ENCODE measurements at regions not wholly inside any gene's neighbourhood (a gene's known extent, or its start where the extent isn't known, plus 50 kb on each side); places are given as distances from the start of the nearest gene placed in this dataset.
"Not testable (repeated sequence)": the region's sequence is repeated elsewhere in the genome, so short reads cannot be mapped to it uniquely, and the experiment has no call there.

GRCh38 chr17:27066315-27066714, 227.6 kb upstream of the WSB1 start:
- DNase-seq = no peak

DNA sequence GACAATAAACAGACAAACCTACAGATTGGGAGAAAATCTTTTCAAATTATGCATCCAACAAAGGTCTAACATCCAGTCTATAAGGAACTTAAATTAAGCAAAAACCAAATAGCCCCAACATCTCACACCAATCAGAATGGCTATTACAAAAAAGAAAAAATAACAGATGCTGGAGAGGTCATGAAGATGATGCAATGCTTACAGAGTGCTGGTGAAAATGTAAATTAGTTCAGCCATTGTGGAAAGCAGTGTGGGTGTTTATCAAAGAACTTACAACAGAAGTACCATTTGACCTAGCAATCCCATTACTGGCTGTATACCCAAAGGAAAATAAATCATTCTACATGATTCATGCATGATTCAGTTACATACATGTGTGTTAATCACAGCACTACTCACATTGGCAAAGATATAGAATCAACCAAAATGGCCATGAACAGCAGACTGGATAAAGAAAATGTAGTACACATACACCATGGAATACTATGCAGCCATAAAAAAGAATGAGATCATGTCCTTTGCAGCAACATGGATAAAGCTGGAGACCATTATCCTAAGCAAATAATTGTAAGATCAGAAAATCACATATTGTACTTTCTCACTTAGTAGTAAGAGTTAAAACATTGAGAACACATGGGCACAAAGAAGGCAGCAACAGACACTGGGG, 223.9 kb upstream of the WSB1 start:
- no peak for DNase-seq

DNA sequence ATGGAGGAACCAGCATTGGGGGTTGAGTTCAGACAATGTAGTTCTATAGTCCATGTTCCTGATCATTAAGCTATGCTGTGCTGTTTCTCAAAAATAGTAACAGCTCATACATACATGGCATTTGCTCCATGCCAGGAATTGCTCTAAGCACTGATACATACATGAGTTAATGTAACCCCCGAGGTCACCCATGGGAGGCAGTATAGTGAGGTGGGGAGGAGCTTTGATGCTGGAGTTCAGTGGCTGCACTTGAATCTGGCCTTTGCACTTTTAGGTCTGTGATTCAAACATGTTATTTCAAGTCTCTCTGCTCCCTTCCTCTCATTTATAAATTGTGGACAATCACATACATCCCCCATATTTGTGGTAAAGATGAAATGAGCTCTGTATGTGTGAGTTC, 223.1 kb upstream of the WSB1 start:
- DNase-seq = no peak

DNA sequence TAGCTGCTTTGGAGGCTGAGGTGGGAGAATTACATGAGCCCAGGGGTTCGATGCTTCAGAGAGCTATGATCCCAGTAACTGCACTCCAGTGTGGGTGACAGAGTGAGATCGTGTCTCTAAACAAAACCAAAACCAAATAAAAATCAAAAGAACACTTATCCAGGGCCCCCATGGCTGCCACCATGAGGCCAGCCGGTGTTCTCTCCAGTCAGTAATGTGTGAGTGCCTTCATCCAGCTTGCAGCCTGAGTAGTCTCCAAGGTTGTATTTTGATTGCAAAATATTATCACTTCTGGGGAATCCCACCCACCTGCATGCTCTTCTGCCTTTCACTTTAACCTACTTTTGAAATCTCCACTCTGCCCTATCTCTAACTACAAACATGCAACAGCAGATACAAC, 221.0 kb upstream of the WSB1 start:
- DNase-seq = no peak

DNA sequence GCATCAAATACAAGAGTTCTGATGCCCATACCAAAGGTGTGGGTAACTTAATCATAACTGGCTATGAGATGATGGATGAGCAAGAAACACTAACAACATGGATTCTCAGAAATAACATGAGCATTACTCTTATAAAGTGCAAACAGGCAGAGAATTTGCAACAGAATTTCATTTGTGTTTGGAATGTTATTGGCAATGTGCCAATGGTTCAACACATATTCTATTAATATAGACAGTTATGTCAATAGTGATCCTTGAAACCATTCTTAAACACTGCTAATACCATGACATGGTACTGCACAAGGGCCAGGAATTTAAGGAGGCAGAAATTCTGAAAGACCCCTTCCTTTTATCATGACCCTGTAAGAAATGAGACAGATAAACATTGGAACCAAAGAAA, 217.1 kb upstream of the WSB1 start:
- no peak for DNase-seq

GRCh38 chr17:27078296-27078695, 215.6 kb upstream of the WSB1 start:
- no peak for DNase-seq

- no peak for DNase-seq
Observed at GRCh38 chr17:27079660-27080059, 214.3 kb upstream of the WSB1 start.

GRCh38 chr17:27081002-27081638, 212.8 kb upstream of the WSB1 start:
- DNase-seq = no peak

DNA sequence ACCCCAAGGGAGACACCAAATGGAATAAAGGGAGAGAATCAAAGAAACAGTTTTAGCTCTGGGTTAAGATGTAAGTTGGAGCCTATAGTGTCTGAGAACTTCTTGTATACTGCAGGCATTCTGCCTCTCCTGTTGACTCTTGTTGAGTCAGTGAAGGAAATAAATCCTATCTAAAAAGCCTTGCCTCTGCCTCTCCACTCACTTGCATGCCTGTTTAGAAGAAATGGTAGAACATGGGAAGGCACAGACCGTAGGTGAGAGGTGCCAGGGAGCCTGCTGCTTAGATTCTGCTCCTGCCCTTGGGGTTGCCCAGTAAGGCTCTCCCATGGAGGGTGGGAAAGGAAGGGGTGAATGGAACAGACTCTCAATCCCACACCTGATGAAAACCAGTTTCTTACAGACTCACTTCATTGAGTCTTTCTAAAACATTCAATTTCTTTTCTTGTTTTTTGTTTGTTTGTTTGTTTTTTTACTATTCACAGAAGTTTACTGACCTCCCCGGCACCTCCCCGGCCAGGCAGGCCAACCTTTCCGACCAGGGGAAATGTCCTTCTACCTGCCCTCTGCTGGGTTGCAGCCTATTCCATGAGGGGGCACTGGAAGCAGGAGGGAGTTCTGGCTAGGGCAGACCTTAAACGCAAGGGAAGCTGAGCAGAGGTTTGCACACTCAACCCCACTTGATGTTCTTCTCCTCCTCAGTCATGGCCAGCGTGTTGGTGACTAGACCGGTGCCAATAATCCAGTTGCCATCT, 211.7 kb upstream of the WSB1 start:
- DNase-seq = no peak

DNA sequence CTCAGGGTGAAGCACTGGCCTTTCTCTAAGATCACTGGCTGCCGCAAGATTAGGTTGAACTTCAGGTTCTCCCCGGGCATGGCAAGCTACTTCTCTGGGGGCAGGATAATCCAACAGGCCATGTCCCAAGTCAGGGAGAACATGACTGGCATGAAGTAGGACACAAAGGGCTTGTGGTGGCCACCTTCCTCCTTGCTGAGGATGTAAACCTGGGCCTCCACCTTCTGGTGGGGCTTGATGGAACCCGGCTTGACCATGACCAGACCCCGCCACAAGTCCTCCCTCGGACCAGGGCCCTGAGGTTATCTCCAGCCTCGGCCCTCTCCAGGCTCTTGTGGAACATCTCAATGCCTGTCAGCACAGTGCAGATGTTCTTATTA, 211.1 kb upstream of the WSB1 start:
- DNase-seq = no peak

- no peak for DNase-seq
Observed at GRCh38 chr17:27083408-27084185, 210.3 kb upstream of the WSB1 start.

DNA sequence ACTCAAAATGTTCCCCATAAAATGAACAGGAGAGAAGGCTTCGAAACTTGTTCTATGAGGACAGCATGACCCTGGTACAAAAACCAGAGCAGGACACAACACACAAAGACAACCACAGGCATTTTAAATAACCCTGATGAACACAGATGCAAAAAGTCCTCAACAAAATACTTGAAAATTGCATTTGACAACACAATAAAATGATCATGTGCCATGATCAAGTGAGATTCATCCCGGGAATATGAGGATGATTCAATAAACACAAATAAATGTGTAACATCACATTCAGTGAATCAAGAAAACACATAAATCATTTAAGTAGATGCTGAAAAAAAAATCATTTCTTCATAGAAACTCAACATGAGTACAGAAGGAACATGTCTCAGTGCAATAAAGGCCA, 208.4 kb upstream of the WSB1 start:
- no peak for DNase-seq

GRCh38 chr17:27086526-27086925, 207.4 kb upstream of the WSB1 start:
- no peak for DNase-seq

DNA sequence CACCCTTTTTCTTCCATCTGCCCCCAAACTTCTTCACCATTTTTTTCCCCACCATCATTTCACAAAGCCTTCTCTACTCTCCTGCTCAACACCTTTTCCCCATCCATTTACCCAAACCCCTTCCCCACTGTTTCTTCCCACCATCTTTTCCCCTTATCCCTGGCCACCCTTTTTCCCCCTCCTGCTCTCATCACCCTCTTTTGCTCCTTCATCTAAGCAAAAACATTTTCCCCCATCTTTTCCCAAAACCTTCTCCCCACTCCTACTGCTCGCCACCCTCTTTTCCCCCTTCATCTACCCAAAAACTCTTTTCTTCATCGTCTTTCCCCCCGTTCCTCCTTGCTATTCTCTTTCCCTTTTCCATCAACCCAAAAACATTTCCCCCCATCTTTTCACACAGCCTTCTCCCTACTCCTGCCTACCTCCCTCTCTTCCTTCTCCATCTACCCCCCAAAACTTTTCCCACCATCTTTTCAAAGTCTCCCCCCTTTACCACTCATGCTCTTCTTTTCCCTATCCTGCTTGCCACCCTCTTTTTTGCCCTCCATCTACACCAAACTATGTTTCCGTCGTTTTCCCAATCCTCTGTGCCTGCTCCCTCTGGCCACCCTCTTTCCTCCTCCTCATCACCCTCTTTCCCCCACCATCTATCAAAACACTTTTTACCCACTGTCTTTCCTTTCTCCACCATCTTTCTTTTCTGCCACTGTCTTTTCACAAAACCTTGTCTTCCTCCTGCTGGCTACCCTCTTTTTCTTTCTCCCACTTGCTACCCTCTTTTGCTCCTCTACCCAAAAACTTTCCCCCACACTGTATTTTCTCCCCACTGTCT, 205.8 kb upstream of the WSB1 start:
- no peak for DNase-seq

GRCh38 chr17:27088767-27089078, 205.2 kb upstream of the WSB1 start:
- no peak for DNase-seq

DNA sequence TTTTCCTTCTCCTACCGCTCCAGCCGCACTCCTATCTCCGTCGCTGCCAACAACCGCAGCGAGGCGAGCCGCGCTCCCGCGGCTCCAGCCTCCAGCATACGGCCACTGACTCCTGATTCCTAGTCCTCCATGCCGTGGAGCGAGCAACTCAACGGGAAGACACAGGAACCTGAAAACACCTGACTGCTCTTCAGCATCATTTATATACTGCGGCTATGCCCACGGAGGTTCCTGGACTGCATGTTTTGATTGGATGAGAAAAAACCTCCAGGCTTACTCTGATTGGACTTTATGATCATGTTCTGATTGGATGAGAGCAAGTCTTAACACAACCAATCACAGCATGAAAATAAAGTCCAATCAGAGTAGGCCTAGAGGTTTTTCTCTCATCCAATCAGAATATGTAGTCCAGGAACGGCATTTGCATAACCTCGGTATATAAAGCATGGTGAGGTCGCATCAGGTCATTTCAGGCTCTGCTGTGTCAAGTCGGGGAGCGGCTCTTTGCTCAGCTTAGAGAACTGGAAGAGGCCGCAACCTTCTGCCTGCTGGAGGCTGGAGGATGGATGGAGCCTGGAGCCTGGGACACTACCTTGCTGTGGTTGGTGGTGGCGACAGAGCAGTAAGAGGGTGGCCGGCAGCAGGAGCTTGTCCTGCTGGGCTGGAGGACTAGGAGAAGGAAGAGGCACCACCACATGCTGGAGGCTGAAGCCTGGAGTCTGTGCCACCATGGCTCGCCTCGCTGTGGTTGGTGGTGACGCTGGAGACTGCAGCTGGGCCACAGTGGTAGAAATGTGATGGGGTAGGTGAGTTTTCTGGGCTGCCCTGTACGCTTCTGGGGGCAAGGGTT, 204.6 kb upstream of the WSB1 start:
- not testable (repeated sequence) for DNase-seq

GRCh38 chr17:27089929-27090247, 204.0 kb upstream of the WSB1 start:
- DNase-seq = no peak

- DNase-seq = not testable (repeated sequence)
Observed at GRCh38 chr17:27090450-27091042, 203.4 kb upstream of the WSB1 start.

GRCh38 chr17:27091043-27091497, 202.8 kb upstream of the WSB1 start:
- no peak for DNase-seq

DNA sequence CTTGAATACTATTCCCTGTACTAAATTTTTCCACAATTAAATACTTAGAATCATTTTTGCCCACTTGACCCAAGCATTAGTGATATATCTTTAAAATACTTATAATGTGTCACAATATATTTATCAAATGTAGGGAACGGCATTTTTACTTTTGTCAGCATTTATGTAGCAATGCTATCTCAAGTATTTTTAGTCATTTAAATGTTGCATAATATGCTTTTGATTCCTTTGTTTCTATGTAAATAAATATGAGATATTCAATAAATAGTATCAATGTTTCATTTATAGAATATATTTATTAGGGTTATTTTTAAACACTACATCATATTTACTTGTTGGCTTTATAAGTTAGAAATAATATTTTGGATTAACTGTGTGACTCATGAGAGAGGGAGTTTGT, 199.7 kb upstream of the WSB1 start:
- DNase-seq = not testable (repeated sequence)

DNA sequence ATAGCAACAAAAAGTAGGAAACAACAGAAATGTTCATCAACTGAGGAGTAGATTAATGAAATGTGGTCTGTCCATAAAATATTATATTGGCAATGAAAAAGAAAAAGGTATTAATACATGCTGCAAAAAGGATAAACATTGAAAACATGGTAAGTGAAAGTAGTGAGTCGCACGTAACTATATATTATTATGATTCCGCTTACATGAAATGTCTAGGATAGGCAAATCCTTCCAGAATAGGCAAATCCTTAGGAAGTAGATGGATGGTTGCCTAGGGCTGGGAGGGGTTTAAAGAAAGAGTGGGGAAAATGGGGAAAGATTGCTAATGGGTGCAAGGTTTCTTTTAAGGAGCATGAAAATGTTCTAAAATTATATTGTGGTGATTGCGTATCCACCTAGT, 198.1 kb upstream of the WSB1 start:
- DNase-seq = not testable (repeated sequence)
